Endodermal cell (in vitro differentiated cells): ENCODE measurements at regions not wholly inside any gene's neighbourhood (a gene's known extent, or its start where the extent isn't known, plus 50 kb on each side); places are given as distances from the start of the nearest gene placed in this dataset.

ENCODE experiments used
- DNase-seq: peaks from one replicate; pipeline ENCODE4 v3.0.0-alpha.2; 2017
- H3K27ac ChIP-seq: 2 replicates; pipeline ENCODE4 v1.5.1; 2013; ENCODE audit warnings: mild to moderate bottlenecking, low read depth, low read length, moderate library complexity
- H3K27me3 ChIP-seq: 2 replicates; pipeline ENCODE4 v1.6.1; 2013; ENCODE audit warnings: mild to moderate bottlenecking, low read length, moderate library complexity; ENCODE audit not compliant: insufficient read depth, control insufficient read depth, poor library complexity, severe bottlenecking
- H3K36me3 ChIP-seq: 2 replicates; pipeline ENCODE4 v1.7.0; 2013; ENCODE audit warnings: mild to moderate bottlenecking, low read length, moderate library complexity; ENCODE audit not compliant: control insufficient read depth, insufficient read depth
- H3K4me1 ChIP-seq: one replicate; pipeline ENCODE4 v1.7.0; 2013; ENCODE audit warnings: low read length; ENCODE audit not compliant: control insufficient read depth, insufficient read depth
- H3K4me3 ChIP-seq: 2 replicates; pipeline ENCODE4 v1.5.1; 2013; ENCODE audit warnings: mild to moderate bottlenecking, low read length, moderate library complexity
- H3K9ac ChIP-seq: 2 replicates; pipeline ENCODE4 v1.6.1; 2013; ENCODE audit warnings: mild to moderate bottlenecking, low read length, moderate library complexity; ENCODE audit not compliant: poor library complexity, severe bottlenecking; ENCODE audit errors: extremely low read depth
- H3K9me3 ChIP-seq: 2 replicates; pipeline ENCODE4 v1.6.1; 2013; ENCODE audit warnings: mild to moderate bottlenecking, low read length, moderate library complexity; ENCODE audit not compliant: control insufficient read depth
- H3K27ac Mint-ChIP-seq: 2 replicates; pipeline ENCODE4 v1.8.0; 2020; ENCODE audit warnings: mixed read lengths
- H3K27me3 Mint-ChIP-seq: 2 replicates; pipeline ENCODE4 v1.8.0; 2021; ENCODE audit warnings: mild to moderate bottlenecking, mixed read lengths; ENCODE audit not compliant: insufficient read depth
- H3K36me3 Mint-ChIP-seq: 2 replicates; pipeline ENCODE4 v1.8.0; 2020; ENCODE audit warnings: low read depth, mixed read lengths
- H3K4me1 Mint-ChIP-seq: 2 replicates; pipeline ENCODE4 v1.8.0; 2020; ENCODE audit warnings: mixed read lengths
- H3K4me3 Mint-ChIP-seq: 2 replicates; pipeline ENCODE4 v1.8.0; 2020; ENCODE audit warnings: mild to moderate bottlenecking, moderate library complexity, mixed read lengths
- H3K9me3 Mint-ChIP-seq: 2 replicates; pipeline ENCODE4 v1.8.0; 2020; ENCODE audit warnings: mild to moderate bottlenecking, mixed read lengths
- CTCF ChIP-seq: fragments of 200-600 bp; sonication (generic); conservative IDR thresholded peaks from 2 replicates; pipeline ENCODE4 v1.5.0; 2021; ENCODE audit warnings: antibody characterized with exemption, mild to moderate bottlenecking
- WGBS, 2 experiments: methylation state at CpG; one replicate each; pipeline versions ENCODE4 v1.1.5 to v1.1.7; 2013; ENCODE audit warnings: missing lambda C conversion rate in 2 of 2, mixed read lengths in 1 of 2; ENCODE audit not compliant: insufficient coverage in 1 of 2, insufficient read length in 1 of 2; 5-methylcytosine and 5-hydroxymethylcytosine counted together

DNA sequence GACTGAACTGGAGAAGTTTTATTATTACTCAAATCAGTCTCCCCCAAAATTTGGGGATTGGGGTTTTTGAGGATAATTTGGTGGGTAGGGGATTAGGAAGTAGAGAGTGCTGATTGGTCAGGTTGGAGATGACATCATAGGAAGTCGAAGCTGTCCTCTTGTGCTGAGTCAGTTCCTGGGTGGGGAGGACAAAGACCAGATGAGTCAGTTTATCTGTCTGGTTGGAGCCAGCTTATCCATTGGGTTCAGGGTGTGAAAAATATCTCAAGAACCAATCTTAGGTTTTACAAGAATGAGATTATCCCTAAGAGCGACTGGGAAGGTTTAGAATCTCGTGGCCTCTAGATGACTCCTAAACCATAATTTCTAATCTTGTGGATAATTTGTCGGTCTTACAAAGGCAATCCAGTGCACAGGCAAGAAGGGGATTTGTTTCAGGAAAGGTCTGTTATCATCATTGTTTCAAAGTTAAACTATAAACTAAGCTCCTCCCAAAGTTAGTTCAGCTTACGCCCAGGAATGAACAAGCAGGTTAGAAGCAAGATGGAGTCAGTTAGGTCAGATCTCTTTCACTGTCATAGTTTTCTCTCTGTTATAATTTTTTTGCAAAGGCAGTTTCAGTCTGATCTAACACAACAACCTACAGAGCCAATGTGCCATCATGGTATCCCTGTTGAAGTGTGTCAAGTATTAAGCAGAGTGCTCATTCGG lies 274.5 kb downstream of the SLC7A11 start:
- no peak for DNase-seq
- Mint-ChIP-seq H3K4me3 (no peak overlapping the region), H3K27ac (peak overlapping the region; percentile 67), H3K36me3 (peaks cover 9% of the 10 kb centered on the region), H3K9me3 (peaks cover 9% of the 10 kb centered on the region), H3K4me1 (peaks cover 25% of the 10 kb centered on the region), H3K27me3 (no peaks in the 10 kb centered on the region)
- H3K27ac ChIP-seq: no peak overlapping the region
- no peak overlapping the region for H3K4me3 ChIP-seq
- H3K9me3 ChIP-seq: peaks cover 6% of the 10 kb centered on the region
- WGBS, 2 experiments: 83 to 92% methylated on average over 1 to 6 of the region's 6 CpGs
- H3K4me1 ChIP-seq: peaks cover 8% of the 10 kb centered on the region
- TF ChIP-seq CTCF: no peak
- H3K36me3 ChIP-seq: no peaks in the 10 kb centered on the region
- H3K9ac ChIP-seq: no peak overlapping the region
- no peaks in the 10 kb centered on the region for H3K27me3 ChIP-seq

GRCh38 chr4:137966504-137966903 lies 275.6 kb downstream of the SLC7A11 start:
- Mint-ChIP-seq H3K36me3 (peaks cover 9% of the 10 kb centered on the region), H3K4me1 (peaks cover 25% of the 10 kb centered on the region), H3K4me3 (no peak overlapping the region), H3K27me3 (no peaks in the 10 kb centered on the region), H3K27ac (no peak overlapping the region), H3K9me3 (peaks cover 9% of the 10 kb centered on the region)
- Histone ChIP-seq H3K36me3 (no peaks in the 10 kb centered on the region), H3K4me1 (peaks cover 8% of the 10 kb centered on the region), H3K4me3 (no peak overlapping the region), H3K9ac (no peak overlapping the region), H3K9me3 (peaks cover 6% of the 10 kb centered on the region), H3K27ac (no peak overlapping the region), H3K27me3 (no peaks in the 10 kb centered on the region)
- no peak for TF ChIP-seq CTCF
- WGBS, 2 experiments: 92 to 96% methylated on average over 2 to 3 of the region's 3 CpGs
- DNase-seq: no peak

DNA sequence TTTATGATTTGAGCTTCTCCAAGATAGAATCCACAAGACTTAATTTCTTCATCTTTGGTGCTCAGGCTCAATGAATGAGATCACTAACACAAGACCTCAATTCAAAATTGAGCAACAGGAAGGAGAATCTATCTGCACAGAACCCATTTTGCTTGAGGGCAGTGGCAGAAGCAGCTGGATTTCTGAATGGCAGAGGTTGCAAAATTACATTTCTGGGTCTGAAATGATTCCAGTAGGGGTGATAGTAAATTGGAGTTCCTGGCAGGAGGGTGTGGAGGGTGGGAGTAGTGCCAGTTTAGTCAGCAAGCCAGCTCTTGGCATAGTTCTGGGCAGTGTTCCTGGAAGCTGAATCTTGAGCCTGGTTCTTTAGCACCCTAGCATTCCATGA lies 281.1 kb downstream of the SLC7A11 start:
- DNase-seq: no peak
- no peaks in the 10 kb centered on the region for H3K36me3 Mint-ChIP-seq
- no peaks in the 10 kb centered on the region for H3K9me3 Mint-ChIP-seq
- no peaks in the 10 kb centered on the region for H3K9me3 ChIP-seq
- no peaks in the 10 kb centered on the region for H3K4me1 ChIP-seq
- TF ChIP-seq CTCF: no peak
- H3K27ac Mint-ChIP-seq: no peak overlapping the region
- H3K4me3 ChIP-seq: no peak overlapping the region
- H3K4me3 Mint-ChIP-seq: no peak overlapping the region
- no peaks in the 10 kb centered on the region for H3K27me3 ChIP-seq
- no peaks in the 10 kb centered on the region for H3K4me1 Mint-ChIP-seq
- no peaks in the 10 kb centered on the region for H3K36me3 ChIP-seq
- H3K9ac ChIP-seq: no peak overlapping the region
- no peak overlapping the region for H3K27ac ChIP-seq
- H3K27me3 Mint-ChIP-seq: no peaks in the 10 kb centered on the region
